Astrocyte (in vitro differentiated cells and primary cell): ENCODE measurements at regions not wholly inside any gene's neighbourhood (a gene's known extent, or its start where the extent isn't known, plus 50 kb on each side); places are given as distances from the start of the nearest gene placed in this dataset.

Experiments
- DNase-seq: peaks from one replicate; pipeline ENCODE4 v3.0.0-alpha.2; 2010; ENCODE audit warnings: low read depth
- FAIRE-seq: peaks from 2 replicates; lab custom pipeline; 2011; peaks lifted over from hg19 to GRCh38; lab: Jason Lieb, UNC
- H2AFZ ChIP-seq: 2 replicates; pipeline ENCODE4 v1.6.0; 2012; ENCODE audit warnings: low read depth, low read length, inconsistent platforms
- H3K27ac ChIP-seq: 2 replicates; pipeline ENCODE4 v1.5.1; 2011; ENCODE audit warnings: low read depth, low read length, inconsistent platforms
- H3K27me3 ChIP-seq: 2 replicates; pipeline ENCODE4 v1.6.0; 2011; ENCODE audit warnings: low read length, inconsistent platforms; ENCODE audit not compliant: insufficient read depth
- H3K36me3 ChIP-seq: 2 replicates; pipeline ENCODE4 v1.5.1; 2011; ENCODE audit warnings: low read length, inconsistent platforms; ENCODE audit not compliant: insufficient read depth
- H3K4me1 ChIP-seq: 2 replicates; pipeline ENCODE4 v1.5.1; 2011; ENCODE audit warnings: low read length, inconsistent platforms; ENCODE audit not compliant: insufficient read depth
- H3K4me2 ChIP-seq: 2 replicates; pipeline ENCODE4 v1.6.0; 2012; ENCODE audit warnings: low read length, inconsistent platforms
- H3K4me3 ChIP-seq: 2 replicates; pipeline ENCODE4 v1.5.1; 2011; ENCODE audit warnings: low read depth, mild to moderate bottlenecking, low read length, inconsistent platforms; ENCODE audit not compliant: insufficient read depth
- H3K79me2 ChIP-seq: 2 replicates; pipeline ENCODE4 v1.6.0; 2012; ENCODE audit warnings: mild to moderate bottlenecking, low read length, inconsistent platforms; ENCODE audit not compliant: insufficient read depth
- H3K9ac ChIP-seq: 2 replicates; pipeline ENCODE4 v1.6.0; 2012; ENCODE audit warnings: mild to moderate bottlenecking, low read length, inconsistent platforms
- H3K9me3 ChIP-seq: 2 replicates; pipeline ENCODE4 v1.5.1; 2012; ENCODE audit warnings: low read depth, mild to moderate bottlenecking, low read length, inconsistent platforms; ENCODE audit not compliant: insufficient read depth
- H4K20me1 ChIP-seq: 2 replicates; pipeline ENCODE4 v1.6.0; 2012; ENCODE audit warnings: low read length, inconsistent platforms; ENCODE audit not compliant: insufficient read depth
- H3K27ac Mint-ChIP-seq: one replicate; pipeline ENCODE4 v1.8.0; 2021; ENCODE audit warnings: mild to moderate bottlenecking, mixed read lengths; ENCODE audit not compliant: unreplicated experiment
- H3K27me3 Mint-ChIP-seq: one replicate; pipeline ENCODE4 v1.8.0; 2021; ENCODE audit warnings: low read depth, mixed read lengths; ENCODE audit not compliant: unreplicated experiment
- H3K36me3 Mint-ChIP-seq: one replicate; pipeline ENCODE4 v1.8.0; 2021; ENCODE audit warnings: low read depth, mixed read lengths; ENCODE audit not compliant: unreplicated experiment
- H3K4me1 Mint-ChIP-seq: one replicate; pipeline ENCODE4 v1.8.0; 2021; ENCODE audit warnings: low read depth, mixed read lengths; ENCODE audit not compliant: unreplicated experiment
- H3K4me3 Mint-ChIP-seq: one replicate; pipeline ENCODE4 v1.8.0; 2021; ENCODE audit warnings: mild to moderate bottlenecking, moderate library complexity, mixed read lengths; ENCODE audit not compliant: unreplicated experiment
- H3K9me3 Mint-ChIP-seq: one replicate; pipeline ENCODE4 v1.8.0; 2021; ENCODE audit warnings: mild to moderate bottlenecking, mixed read lengths; ENCODE audit not compliant: unreplicated experiment
- EZH2 ChIP-seq: IDR thresholded peaks from 2 replicates; pipeline ENCODE4 v1.6.1; 2012; ENCODE audit warnings: mild to moderate bottlenecking, low read length, inconsistent platforms; ENCODE audit not compliant: insufficient read depth
- TF ChIP-seq, protein P1 (sequence below): IDR thresholded peaks from 2 replicates; pipeline ENCODE4 v1.5.1; 2011; ENCODE audit warnings: low read depth, mild to moderate bottlenecking, inconsistent platforms, low read length, moderate library complexity; ENCODE audit not compliant: insufficient read depth

DNA sequence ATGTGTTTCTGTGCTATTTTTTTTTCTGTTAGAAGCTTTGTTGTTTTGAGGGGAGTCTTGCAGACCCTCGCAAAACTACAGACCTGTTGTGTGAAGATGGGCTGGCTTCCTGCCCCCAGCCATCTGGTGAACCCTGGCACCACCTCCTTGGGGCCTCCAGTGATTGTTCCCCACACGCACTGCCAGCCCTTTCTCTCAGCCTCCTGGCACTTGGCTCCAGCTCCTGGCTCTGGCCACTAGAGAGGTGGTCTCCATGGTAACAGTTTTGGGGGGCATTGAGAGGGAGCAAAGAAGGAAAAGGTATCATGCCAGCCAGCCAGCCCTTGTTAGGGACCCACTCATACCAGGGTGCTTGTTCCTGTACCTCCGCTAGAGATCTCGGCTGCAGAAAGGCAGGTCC is 176.4 kb upstream of the RPH3A start:
- no peak overlapping the region for H3K4me3 Mint-ChIP-seq
- Histone ChIP-seq H3K27me3 (peaks cover 2% of the 10 kb centered on the region), H2AFZ (no peak overlapping the region), H3K79me2 (no peaks in the 10 kb centered on the region), H3K36me3 (no peaks in the 10 kb centered on the region), H3K4me1 (no peaks in the 10 kb centered on the region), H3K27ac (no peak overlapping the region), H3K4me3 (no peak overlapping the region), H3K9me3 (no peaks in the 10 kb centered on the region), H3K9ac (no peak overlapping the region), H3K4me2 (no peak overlapping the region), H4K20me1 (no peaks in the 10 kb centered on the region)
- TF ChIP-seq EZH2 = no peak
- TF ChIP-seq, protein P1, sequence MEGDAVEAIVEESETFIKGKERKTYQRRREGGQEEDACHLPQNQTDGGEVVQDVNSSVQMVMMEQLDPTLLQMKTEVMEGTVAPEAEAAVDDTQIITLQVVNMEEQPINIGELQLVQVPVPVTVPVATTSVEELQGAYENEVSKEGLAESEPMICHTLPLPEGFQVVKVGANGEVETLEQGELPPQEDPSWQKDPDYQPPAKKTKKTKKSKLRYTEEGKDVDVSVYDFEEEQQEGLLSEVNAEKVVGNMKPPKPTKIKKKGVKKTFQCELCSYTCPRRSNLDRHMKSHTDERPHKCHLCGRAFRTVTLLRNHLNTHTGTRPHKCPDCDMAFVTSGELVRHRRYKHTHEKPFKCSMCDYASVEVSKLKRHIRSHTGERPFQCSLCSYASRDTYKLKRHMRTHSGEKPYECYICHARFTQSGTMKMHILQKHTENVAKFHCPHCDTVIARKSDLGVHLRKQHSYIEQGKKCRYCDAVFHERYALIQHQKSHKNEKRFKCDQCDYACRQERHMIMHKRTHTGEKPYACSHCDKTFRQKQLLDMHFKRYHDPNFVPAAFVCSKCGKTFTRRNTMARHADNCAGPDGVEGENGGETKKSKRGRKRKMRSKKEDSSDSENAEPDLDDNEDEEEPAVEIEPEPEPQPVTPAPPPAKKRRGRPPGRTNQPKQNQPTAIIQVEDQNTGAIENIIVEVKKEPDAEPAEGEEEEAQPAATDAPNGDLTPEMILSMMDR = no peak
- no peaks in the 10 kb centered on the region for H3K36me3 Mint-ChIP-seq
- no peaks in the 10 kb centered on the region for H3K4me1 Mint-ChIP-seq
- H3K27ac Mint-ChIP-seq = no peak overlapping the region
- FAIRE-seq (no peak), DNase-seq (no peak)
- peaks cover 38% of the 10 kb centered on the region for H3K27me3 Mint-ChIP-seq
- H3K9me3 Mint-ChIP-seq = no peaks in the 10 kb centered on the region

DNA sequence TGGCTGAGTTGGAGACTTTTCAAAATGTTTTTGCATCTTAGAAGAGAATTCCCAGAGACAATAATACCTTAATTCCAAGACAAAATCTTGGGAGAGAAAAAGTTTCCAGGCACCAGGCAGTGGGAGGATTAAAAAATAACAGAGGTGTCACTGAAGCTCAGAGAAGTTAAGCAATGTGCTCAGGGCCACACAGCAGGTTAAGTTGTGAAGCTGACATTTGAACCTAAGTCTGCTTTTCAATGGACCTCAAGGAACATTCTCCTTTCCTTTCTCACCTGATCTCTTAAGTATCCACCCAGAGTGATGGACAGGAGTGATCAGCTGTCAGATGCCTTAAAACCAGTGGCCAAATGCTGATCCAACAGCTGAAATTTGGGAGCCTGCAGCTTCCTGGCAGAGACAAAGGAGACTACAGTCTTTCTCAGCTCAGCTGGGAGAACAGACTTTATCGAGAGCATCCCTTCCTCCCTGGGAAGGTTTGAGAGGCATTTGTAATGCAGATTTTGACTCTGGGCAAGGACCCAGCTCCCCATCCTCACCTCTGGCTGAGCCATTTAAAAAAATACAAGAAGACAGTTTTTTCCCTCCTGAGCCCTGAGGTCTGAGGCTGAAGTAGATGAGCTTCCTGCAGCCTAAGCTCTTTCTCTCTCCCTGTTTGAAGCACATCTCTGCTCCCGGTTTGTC is 174.9 kb upstream of the RPH3A start:
- H3K4me1 Mint-ChIP-seq = no peaks in the 10 kb centered on the region
- FAIRE-seq (no peak), DNase-seq (no peak)
- Histone ChIP-seq H3K27ac (no peak overlapping the region), H3K9ac (no peak overlapping the region), H2AFZ (no peak overlapping the region), H3K4me1 (no peaks in the 10 kb centered on the region), H3K4me2 (no peak overlapping the region), H4K20me1 (no peaks in the 10 kb centered on the region), H3K4me3 (no peak overlapping the region), H3K36me3 (no peaks in the 10 kb centered on the region), H3K27me3 (peaks cover 2% of the 10 kb centered on the region), H3K79me2 (no peaks in the 10 kb centered on the region), H3K9me3 (no peaks in the 10 kb centered on the region)
- no peaks in the 10 kb centered on the region for H3K9me3 Mint-ChIP-seq
- H3K27me3 Mint-ChIP-seq = peaks cover 37% of the 10 kb centered on the region
- TF ChIP-seq EZH2 = no peak
- TF ChIP-seq, protein P1 = no peak
- no peak overlapping the region for H3K4me3 Mint-ChIP-seq
- no peaks in the 10 kb centered on the region for H3K36me3 Mint-ChIP-seq
- H3K27ac Mint-ChIP-seq = no peak overlapping the region

DNA sequence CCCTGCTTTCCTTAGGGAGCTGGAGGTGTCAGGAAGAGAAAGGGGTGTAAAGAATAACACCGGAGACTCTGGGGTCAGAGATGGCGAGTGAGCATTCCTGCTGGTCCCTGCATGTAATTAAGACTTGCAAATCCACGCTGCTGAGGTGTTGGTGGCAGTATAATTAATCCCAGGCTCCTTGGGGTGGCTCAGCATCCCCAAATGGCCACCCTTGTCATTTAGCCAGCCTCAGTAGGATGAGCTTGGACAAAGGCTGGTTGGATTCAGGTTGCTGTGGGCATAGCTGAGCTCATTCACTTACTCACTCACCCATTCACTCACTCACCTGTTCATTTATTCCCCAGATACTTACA is 174.4 kb upstream of the RPH3A start:
- Histone ChIP-seq H2AFZ (no peak overlapping the region), H3K4me1 (no peaks in the 10 kb centered on the region), H3K27ac (no peak overlapping the region), H3K27me3 (peaks cover 2% of the 10 kb centered on the region), H3K79me2 (no peaks in the 10 kb centered on the region), H3K9ac (no peak overlapping the region), H3K36me3 (no peaks in the 10 kb centered on the region), H3K4me3 (no peak overlapping the region), H3K9me3 (no peaks in the 10 kb centered on the region), H4K20me1 (no peaks in the 10 kb centered on the region), H3K4me2 (no peak overlapping the region)
- H3K36me3 Mint-ChIP-seq = no peaks in the 10 kb centered on the region
- no peak overlapping the region for H3K27ac Mint-ChIP-seq
- H3K4me3 Mint-ChIP-seq = no peak overlapping the region
- H3K27me3 Mint-ChIP-seq = peaks cover 37% of the 10 kb centered on the region
- no peak for TF ChIP-seq EZH2
- TF ChIP-seq, protein P1 = no peak
- no peak for FAIRE-seq
- no peaks in the 10 kb centered on the region for H3K4me1 Mint-ChIP-seq
- H3K9me3 Mint-ChIP-seq = no peaks in the 10 kb centered on the region
- DNase-seq = no peak
